GM23248 (cell line): ENCODE measurements at regions not wholly inside any gene's neighbourhood (a gene's known extent, or its start where the extent isn't known, plus 50 kb on each side); places are given as distances from the start of the nearest gene placed in this dataset.

Source experiments
- DNase-seq: peaks from one replicate; pipeline ENCODE4 v3.0.0-alpha.2; 2015
- H2AFZ ChIP-seq: fragments of 200-600 bp; sonication (generic); 2 replicates; pipeline ENCODE4 v1.6.1; 2016; ENCODE audit warnings: antibody characterized with exemption
- H3F3A ChIP-seq: fragments of 200-600 bp; sonication (generic); 2 replicates; pipeline ENCODE4 v1.6.1; 2016; ENCODE audit warnings: mild to moderate bottlenecking, antibody characterized with exemption, mixed run types; ENCODE audit not compliant: insufficient read depth
- H3K27ac ChIP-seq: fragments of 200-600 bp; sonication (generic); 2 replicates; pipeline ENCODE4 v1.5.1; 2016; ENCODE audit warnings: mild to moderate bottlenecking
- H3K27me3 ChIP-seq: fragments of 200-600 bp; sonication (generic); replicated peaks from 2 replicates; pipeline ENCODE4 v1.6.1; 2016; ENCODE audit warnings: mild to moderate bottlenecking; ENCODE audit not compliant: insufficient read depth
- H3K36me3 ChIP-seq: fragments of 200-600 bp; sonication (generic); 2 replicates; pipeline ENCODE4 v1.6.1; 2016; ENCODE audit warnings: low read depth, mild to moderate bottlenecking
- H3K4me1 ChIP-seq: fragments of 200-600 bp; sonication (generic); 2 replicates; pipeline ENCODE4 v1.6.1; 2016; ENCODE audit warnings: mild to moderate bottlenecking; ENCODE audit not compliant: insufficient read depth
- H3K4me2 ChIP-seq: fragments of 200-600 bp; sonication (generic); one replicate; pipeline ENCODE4 v1.6.1; 2016; ENCODE audit warnings: mild to moderate bottlenecking; ENCODE audit not compliant: unreplicated experiment
- H3K4me3 ChIP-seq: fragments of 200-600 bp; sonication (generic); 2 replicates; pipeline ENCODE4 v1.5.1; 2016; ENCODE audit warnings: mild to moderate bottlenecking
- H3K79me2 ChIP-seq: fragments of 200-600 bp; sonication (generic); 2 replicates; pipeline ENCODE4 v1.6.1; 2016; ENCODE audit warnings: mild to moderate bottlenecking; ENCODE audit not compliant: insufficient read depth
- H3K9ac ChIP-seq: fragments of 200-600 bp; sonication (generic); 2 replicates; pipeline ENCODE4 v1.6.1; 2016; ENCODE audit warnings: mild to moderate bottlenecking
- H3K9me2 ChIP-seq: fragments of 200-600 bp; sonication (generic); 2 replicates; pipeline ENCODE4 v1.6.1; 2016; ENCODE audit warnings: mixed run types, mild to moderate bottlenecking, moderate library complexity; ENCODE audit not compliant: insufficient read depth
- H3K9me3 ChIP-seq: fragments of 200-600 bp; sonication (generic); one replicate; pipeline ENCODE4 v1.6.1; 2017; ENCODE audit warnings: low read depth
- H4K20me1 ChIP-seq: fragments of 200-600 bp; sonication (generic); 2 replicates; pipeline ENCODE4 v1.6.0; 2016; ENCODE audit not compliant: insufficient read depth
- EZH2 ChIP-seq: fragments of 200-600 bp; sonication (generic); IDR thresholded peaks from 2 replicates; pipeline ENCODE4 v1.6.1; 2018; ENCODE audit warnings: antibody characterized with exemption, mild to moderate bottlenecking; ENCODE audit not compliant: insufficient read depth, poor library complexity, severe bottlenecking
- EZH2phosphoT487 ChIP-seq: fragments of 200-600 bp; sonication (generic); IDR thresholded peaks from 2 replicates; pipeline ENCODE4 v1.6.1; 2018; ENCODE audit warnings: antibody characterized with exemption, moderate library complexity, mild to moderate bottlenecking, low read depth; ENCODE audit not compliant: insufficient read depth
- WGBS, 2 experiments: methylation state at CpG; one replicate each; pipeline ENCODE4 v1.1.6; 2015 to 2017; ENCODE audit warnings: low lambda C conversion rate in 2 of 2, low coverage in 1 of 2; ENCODE audit errors: missing lambda C conversion rate in 2 of 2; 5-methylcytosine and 5-hydroxymethylcytosine counted together
- in situ Hi-C: fragments of 300-500 bp; cut with MboI; formaldehyde crosslinking; loops from 2 replicates; pipeline ENCODE4 v1.15.0; 2020

DNA sequence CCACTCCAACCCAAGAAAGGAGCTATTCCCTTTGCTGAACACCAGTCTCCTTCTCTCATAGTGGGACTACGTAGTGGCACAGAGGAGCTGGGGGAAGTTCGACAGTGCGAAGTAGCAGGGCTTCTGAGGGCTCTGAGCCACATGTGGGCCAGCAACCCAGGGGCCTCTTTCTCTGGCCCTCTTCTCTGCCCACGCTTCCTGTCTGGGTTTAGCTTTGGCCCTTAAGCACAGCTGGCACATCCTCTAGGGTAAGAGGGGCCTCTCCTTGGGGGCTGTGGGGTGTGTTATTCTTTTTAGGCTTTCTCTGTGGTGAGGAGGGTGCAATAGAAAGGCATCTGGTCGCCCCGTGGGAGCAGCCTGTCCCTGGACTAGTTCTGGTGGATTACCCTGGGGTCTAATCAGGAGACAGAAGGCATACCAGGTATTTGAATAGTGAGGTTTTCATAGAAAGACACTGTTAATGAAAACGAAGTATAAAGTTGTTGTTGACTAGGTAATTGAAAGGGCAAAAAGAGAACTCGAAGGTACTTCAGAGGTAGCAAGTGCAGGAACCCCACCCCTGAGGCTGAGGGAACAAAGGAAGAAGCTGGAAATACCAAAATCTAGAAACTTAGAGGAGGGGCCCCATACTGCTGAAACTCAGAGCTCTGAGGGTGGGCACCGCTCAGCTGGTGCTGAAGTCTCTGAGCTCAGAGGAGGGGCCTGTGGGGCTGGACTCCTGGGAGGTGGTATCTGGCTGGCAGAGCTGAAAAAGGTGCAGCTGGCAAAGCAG lies 151.9 kb upstream of the RPS6KA3 start:
- WGBS, 2 experiments, result 77 to 78% methylated on average over 8 of the region's 9 CpGs
- in situ Hi-C loops, result no loop called here
- no peak overlapping the region for H3K4me3 ChIP-seq

DNA sequence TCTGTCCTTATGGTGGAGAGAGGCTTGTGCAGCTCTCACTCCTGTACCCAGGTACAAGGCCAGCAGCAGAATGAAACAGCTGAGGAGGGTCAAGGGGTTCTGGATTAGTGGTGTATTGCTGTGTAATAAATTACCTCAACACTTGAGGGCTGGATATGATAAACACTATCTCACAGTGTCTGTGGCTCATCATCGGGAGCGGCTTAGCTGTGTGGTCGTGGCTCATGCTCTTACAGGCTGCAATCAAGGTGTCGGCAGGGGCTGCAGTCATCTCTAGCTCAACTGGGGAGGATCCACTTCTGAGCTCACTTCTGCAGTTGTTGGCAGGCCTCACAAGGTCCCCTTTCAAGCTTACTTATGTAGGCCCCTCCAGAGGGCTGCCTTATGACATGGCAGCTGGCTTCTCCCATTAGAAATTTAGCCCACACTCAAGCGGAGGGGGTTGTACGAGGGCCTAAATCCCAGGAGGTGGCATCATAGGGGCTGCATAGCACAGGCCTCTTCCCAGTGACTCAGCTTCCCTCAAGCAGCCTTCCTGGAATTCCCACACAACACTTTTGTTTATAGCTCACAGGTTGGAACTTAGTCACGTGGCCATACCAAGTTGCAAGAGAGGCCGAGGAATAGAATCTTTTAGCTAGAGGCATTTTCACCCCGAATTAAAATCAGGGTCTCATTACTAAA lies 148.2 kb upstream of the RPS6KA3 start:
- 83 to 85% methylated on average over 4 to 8 of the region's 9 CpGs for WGBS, 2 experiments
- TF ChIP-seq EZH2phosphoT487 (no peak), EZH2 (no peak)

More for the DNA sequence above, 151.9 kb upstream of the RPS6KA3 start:
- Histone ChIP-seq H3K9me3 (no peaks in the 10 kb centered on the region), H3K27me3 (no peaks in the 10 kb centered on the region), H4K20me1 (no peaks in the 10 kb centered on the region), H3K9me2 (no peaks in the 10 kb centered on the region), H3F3A (no peaks in the 10 kb centered on the region), H2AFZ (no peak overlapping the region), H3K36me3 (no peaks in the 10 kb centered on the region), H3K79me2 (no peaks in the 10 kb centered on the region), H3K4me2 (no peak overlapping the region), H3K4me1 (no peaks in the 10 kb centered on the region), H3K9ac (no peak overlapping the region), H3K27ac (no peak overlapping the region)
- no peak for TF ChIP-seq EZH2phosphoT487
- no peak for TF ChIP-seq EZH2
- no peak for DNase-seq

GRCh38 chrX:20414066-20414465 lies 147.4 kb upstream of the RPS6KA3 start:
- TF ChIP-seq EZH2phosphoT487 (no peak), EZH2 (no peak)
- peak; percentile 45 for DNase-seq
- H4K20me1 ChIP-seq, result no peaks in the 10 kb centered on the region

More for the DNA sequence above, 148.2 kb upstream of the RPS6KA3 start:
- H3K4me3 ChIP-seq, result no peak overlapping the region
- H3K4me2 ChIP-seq, result no peak overlapping the region
- H2AFZ ChIP-seq, result no peak overlapping the region
- no peaks in the 10 kb centered on the region for H3K79me2 ChIP-seq
- no peaks in the 10 kb centered on the region for H3F3A ChIP-seq
- H3K4me1 ChIP-seq, result no peaks in the 10 kb centered on the region
- no peaks in the 10 kb centered on the region for H3K36me3 ChIP-seq
- no peaks in the 10 kb centered on the region for H4K20me1 ChIP-seq
- no peaks in the 10 kb centered on the region for H3K27me3 ChIP-seq
- H3K9ac ChIP-seq, result no peak overlapping the region
- no peaks in the 10 kb centered on the region for H3K9me2 ChIP-seq
- in situ Hi-C loops, result no loop called here
- DNase-seq, result no peak
- no peaks in the 10 kb centered on the region for H3K9me3 ChIP-seq
- H3K27ac ChIP-seq, result no peak overlapping the region

DNA sequence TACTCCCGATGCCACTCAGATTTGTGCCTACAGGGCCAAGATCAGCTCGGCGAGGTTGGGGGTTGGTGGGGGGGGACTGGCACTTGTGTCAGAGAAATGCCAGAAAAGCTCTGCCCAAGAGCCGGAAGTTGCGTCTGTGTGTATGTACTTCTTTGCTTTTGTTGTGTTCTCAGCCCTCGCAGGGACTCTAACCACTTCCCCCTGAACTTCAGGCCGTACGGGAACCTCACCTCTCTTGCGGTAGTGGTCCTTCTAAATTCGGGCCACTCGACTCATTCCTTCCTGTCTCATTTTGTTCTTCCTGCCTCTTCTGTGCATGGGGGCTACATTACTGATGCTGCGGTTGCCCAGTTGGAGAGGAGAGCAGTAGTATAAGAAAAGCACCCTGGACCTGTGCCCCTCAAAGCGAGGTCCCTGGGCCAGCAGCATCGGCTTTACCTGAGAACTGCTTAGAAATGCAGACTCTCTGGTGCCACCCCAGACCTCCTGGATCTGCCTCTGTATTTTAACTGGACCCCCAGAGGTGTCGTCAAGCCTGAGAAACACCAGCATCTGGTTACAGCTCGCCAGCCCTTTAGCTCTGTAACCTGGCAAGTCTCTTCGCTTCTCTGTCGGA lies 146.3 kb upstream of the RPS6KA3 start:
- in situ Hi-C loops, result no loop called here
- no peaks in the 10 kb centered on the region for H3K9me3 ChIP-seq
- no peak for DNase-seq

More at GRCh38 chrX:20414066-20414465, 147.4 kb upstream of the RPS6KA3 start:
- H3K27ac ChIP-seq, result no peak overlapping the region
- H3K9ac ChIP-seq, result no peak overlapping the region
- H2AFZ ChIP-seq, result no peak overlapping the region
- no peaks in the 10 kb centered on the region for H3K27me3 ChIP-seq
- no peaks in the 10 kb centered on the region for H3K79me2 ChIP-seq
- no peaks in the 10 kb centered on the region for H3F3A ChIP-seq
- H3K4me3 ChIP-seq, result no peak overlapping the region
- no peaks in the 10 kb centered on the region for H3K9me2 ChIP-seq
- in situ Hi-C loops, result no loop called here
- H3K36me3 ChIP-seq, result no peaks in the 10 kb centered on the region
- no peak overlapping the region for H3K4me2 ChIP-seq
- no peaks in the 10 kb centered on the region for H3K9me3 ChIP-seq
- no peaks in the 10 kb centered on the region for H3K4me1 ChIP-seq
- 35 to 50% methylated on average over 2 of the region's 2 CpGs for WGBS, 2 experiments

More for the DNA sequence above, 146.3 kb upstream of the RPS6KA3 start:
- Histone ChIP-seq H3K36me3 (no peaks in the 10 kb centered on the region), H3K9me2 (no peaks in the 10 kb centered on the region), H3K9ac (no peak overlapping the region), H3K4me2 (no peak overlapping the region), H3F3A (no peaks in the 10 kb centered on the region), H3K27ac (no peak overlapping the region), H3K4me3 (no peak overlapping the region), H2AFZ (no peak overlapping the region), H3K79me2 (no peaks in the 10 kb centered on the region), H3K27me3 (no peaks in the 10 kb centered on the region), H3K4me1 (no peaks in the 10 kb centered on the region), H4K20me1 (no peaks in the 10 kb centered on the region)
- 90 to 92% methylated on average over 13 to 18 of the region's 18 CpGs for WGBS, 2 experiments
- TF ChIP-seq EZH2 (no peak), EZH2phosphoT487 (no peak)
